Tibial artery (tissue), 4 donors: ENCODE measurements at regions not wholly inside any gene's neighbourhood (a gene's known extent, or its start where the extent isn't known, plus 50 kb on each side); places are given as distances from the start of the nearest gene placed in this dataset.

Experiments
- DNase-seq, 2 donors: peaks; one replicate each; pipeline ENCODE4 v3.0.0-alpha.2; 2019
- H3K27ac ChIP-seq, 2 donors: fragments of 200-600 bp; sonication (generic) in 1 of 2; 1 replicate in 1 of 2; 2 replicates in 1 of 2; pipeline ENCODE4 v1.5.1; 2018 to 2019; ENCODE audit warnings: mild to moderate bottlenecking in 1 of 2
- H3K27me3 ChIP-seq, 2 donors: fragments of 200-600 bp; sonication (generic) in 1 of 2; one replicate each; pipeline versions ENCODE4 v1.5.1 to v1.6.0; 2016 to 2019
- H3K36me3 ChIP-seq, 3 donors: fragments of 200-600 bp; sonication (generic) in 2 of 3; one replicate each; pipeline ENCODE4 v1.5.1; 2016 to 2019; ENCODE audit warnings: mild to moderate bottlenecking in 2 of 3
- H3K4me1 ChIP-seq, 4 donors: fragments of 200-600 bp; sonication (generic) in 2 of 4; 1 replicate in 3 of 4; 2 replicates in 1 of 4; pipeline ENCODE4 v1.5.1; 2016 to 2019
- H3K4me3 ChIP-seq, 2 donors: fragments of 200-600 bp; sonication (generic) in 1 of 2; 1 replicate in 1 of 2; 2 replicates in 1 of 2; pipeline ENCODE4 v1.5.1; 2018 to 2019; ENCODE audit warnings: mild to moderate bottlenecking in 2 of 2
- H3K9me3 ChIP-seq, 3 donors: fragments of 200-600 bp; sonication (generic) in 1 of 3; one replicate each; pipeline ENCODE4 v1.5.1; 2016 to 2019
- intact Hi-C: fragments of 100-400 bp; cut with DNase I; formaldehyde crosslinking; loops from one replicate; pipeline ENCODE4 v1.15.0; 2023; ENCODE audit warnings: low total_unique reads
- TF ChIP-seq, protein P1 (sequence below), 2 experiments: fragments of 200-600 bp in 1 of 2; fragments of 450-650 bp in 1 of 2; IDR thresholded peaks; one replicate each; pipeline ENCODE4 v1.5.1; 2017 to 2019; ENCODE audit warnings: antibody characterized with exemption in 2 of 2, mild to moderate bottlenecking in 1 of 2, moderate library complexity in 1 of 2

DNA sequence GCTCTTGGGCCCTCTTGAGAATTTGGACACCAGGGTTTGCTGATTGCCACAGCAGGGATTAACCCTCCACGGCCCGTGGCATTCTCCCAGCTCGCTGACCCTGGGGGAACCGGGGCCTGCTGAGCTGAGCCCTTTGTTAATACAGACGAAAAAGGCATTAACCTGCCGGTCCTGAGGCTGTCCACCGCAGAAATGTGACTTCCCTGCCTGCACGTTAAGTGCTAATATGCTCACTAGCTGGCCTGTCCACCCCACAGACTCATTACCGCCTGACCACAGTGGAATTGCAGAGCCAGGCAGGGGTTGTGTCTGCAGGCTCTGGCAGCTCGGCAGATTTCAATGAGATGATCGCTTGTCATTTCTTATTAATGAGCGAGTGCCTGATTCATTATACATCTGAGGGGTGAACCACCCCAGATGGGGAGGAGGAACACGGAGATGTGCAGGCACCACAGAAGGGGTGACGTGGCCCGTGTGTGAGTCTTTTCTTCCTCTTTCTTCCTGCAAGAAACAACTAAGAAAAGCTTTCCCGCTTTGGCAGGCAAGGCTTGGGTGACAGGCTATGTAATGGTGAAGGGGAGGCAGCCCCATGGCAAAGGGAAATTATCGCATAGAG, 126.0 kb downstream of the GLI2 start:
- DNase-seq = peak; percentile 51 to 68
- Histone ChIP-seq H3K9me3 (no peaks in the 10 kb centered on the region), H3K27ac (no peak overlapping the region), H3K27me3 (no peaks in the 10 kb centered on the region), H3K4me1 (peaks cover 0 to 23% (median 8%) of the 10 kb centered on the region in 4 donors), H3K36me3 (no peaks in the 10 kb centered on the region), H3K4me3 (no peak overlapping the region)
- intact Hi-C loops = no loop called here
- TF ChIP-seq, protein P1, sequence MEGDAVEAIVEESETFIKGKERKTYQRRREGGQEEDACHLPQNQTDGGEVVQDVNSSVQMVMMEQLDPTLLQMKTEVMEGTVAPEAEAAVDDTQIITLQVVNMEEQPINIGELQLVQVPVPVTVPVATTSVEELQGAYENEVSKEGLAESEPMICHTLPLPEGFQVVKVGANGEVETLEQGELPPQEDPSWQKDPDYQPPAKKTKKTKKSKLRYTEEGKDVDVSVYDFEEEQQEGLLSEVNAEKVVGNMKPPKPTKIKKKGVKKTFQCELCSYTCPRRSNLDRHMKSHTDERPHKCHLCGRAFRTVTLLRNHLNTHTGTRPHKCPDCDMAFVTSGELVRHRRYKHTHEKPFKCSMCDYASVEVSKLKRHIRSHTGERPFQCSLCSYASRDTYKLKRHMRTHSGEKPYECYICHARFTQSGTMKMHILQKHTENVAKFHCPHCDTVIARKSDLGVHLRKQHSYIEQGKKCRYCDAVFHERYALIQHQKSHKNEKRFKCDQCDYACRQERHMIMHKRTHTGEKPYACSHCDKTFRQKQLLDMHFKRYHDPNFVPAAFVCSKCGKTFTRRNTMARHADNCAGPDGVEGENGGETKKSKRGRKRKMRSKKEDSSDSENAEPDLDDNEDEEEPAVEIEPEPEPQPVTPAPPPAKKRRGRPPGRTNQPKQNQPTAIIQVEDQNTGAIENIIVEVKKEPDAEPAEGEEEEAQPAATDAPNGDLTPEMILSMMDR (IDR thresholded peaks at IDR 0.05) = no peak

DNA sequence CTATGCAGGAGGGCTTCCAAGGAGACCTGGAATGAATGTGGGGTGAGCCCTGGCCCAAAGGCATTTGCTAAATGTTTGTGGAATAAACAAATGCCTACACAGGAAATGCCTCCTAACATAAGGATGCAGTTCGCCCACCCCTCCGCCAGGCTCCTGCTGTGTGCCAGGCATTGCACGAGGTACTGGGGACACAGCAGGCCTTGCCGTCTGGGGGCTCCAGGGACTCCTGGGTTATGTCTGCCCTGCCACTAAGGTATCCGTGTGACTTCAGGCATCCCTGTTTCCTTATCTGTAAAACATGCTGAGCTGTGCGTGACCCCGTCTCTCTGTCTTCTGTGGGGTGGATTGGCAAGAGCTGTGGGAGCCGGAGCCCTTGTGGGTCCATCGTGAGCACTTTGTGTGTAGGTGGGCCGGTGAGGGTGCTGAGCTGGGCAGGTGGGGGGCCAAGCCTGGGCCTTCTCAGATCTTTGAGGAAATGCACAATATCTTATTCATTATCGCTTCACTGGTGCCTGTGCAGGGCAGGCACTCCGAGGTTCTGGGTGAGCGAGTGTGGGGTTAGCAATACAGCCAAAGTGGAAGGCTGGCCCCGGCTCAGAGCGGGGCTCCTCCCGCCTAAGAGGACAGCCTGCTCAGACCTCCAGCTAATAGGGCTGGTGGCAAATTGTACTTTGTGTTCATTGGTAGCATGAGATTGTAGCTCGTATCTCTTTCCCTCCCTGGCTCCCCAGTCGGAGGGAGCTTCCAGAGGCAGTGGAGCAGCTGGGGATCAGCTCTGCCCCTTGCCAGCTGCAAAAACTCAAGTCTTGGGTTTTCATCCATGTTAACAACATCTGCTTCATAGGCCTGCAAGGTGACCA, 126.8 kb downstream of the GLI2 start:
- TF ChIP-seq, protein P1 (IDR thresholded peaks at IDR 0.05) = no peak

DNA sequence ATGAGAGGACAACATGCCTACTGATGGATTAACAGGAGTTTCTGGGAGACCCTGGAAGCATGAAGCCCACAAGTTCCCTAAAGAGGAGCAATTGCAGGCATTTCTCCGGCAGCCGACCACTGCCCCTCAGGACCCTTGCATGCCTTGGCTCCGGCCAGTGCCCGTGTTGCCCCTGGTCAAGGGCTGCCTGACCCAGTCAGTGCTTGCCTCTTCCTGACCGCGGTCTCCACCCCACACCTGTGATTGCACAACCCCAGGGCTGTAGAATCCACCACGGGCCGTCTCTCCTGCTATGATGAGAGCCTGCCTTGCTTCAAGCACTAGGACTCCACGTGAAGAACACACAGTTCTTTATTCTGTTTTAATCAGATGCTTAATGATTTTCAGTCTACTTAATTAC, 127.5 kb downstream of the GLI2 start:
- TF ChIP-seq, protein P1 (IDR thresholded peaks at IDR 0.05) = no peak
- no peaks in the 10 kb centered on the region for H3K27me3 ChIP-seq
- peak in 1 of 2 donors; percentile 64 for DNase-seq
- H3K36me3 ChIP-seq = no peaks in the 10 kb centered on the region
- intact Hi-C loops = no loop called here
- peaks cover 0 to 32% (median 14%) of the 10 kb centered on the region in 4 donors for H3K4me1 ChIP-seq
- peak overlapping the region in 1 of 2 donors; percentile 20 for H3K27ac ChIP-seq
- H3K9me3 ChIP-seq = no peaks in the 10 kb centered on the region
- no peak overlapping the region for H3K4me3 ChIP-seq

More for the DNA sequence above, 126.8 kb downstream of the GLI2 start:
- Histone ChIP-seq H3K27me3 (no peaks in the 10 kb centered on the region), H3K36me3 (no peaks in the 10 kb centered on the region), H3K4me3 (no peak overlapping the region), H3K27ac (peak overlapping the region in 1 of 2 donors; percentile 20), H3K4me1 (peaks cover 0 to 25% (median 12%) of the 10 kb centered on the region in 4 donors), H3K9me3 (no peaks in the 10 kb centered on the region)
- intact Hi-C loops = no loop called here
- DNase-seq = peak; percentile 23 to 60

DNA sequence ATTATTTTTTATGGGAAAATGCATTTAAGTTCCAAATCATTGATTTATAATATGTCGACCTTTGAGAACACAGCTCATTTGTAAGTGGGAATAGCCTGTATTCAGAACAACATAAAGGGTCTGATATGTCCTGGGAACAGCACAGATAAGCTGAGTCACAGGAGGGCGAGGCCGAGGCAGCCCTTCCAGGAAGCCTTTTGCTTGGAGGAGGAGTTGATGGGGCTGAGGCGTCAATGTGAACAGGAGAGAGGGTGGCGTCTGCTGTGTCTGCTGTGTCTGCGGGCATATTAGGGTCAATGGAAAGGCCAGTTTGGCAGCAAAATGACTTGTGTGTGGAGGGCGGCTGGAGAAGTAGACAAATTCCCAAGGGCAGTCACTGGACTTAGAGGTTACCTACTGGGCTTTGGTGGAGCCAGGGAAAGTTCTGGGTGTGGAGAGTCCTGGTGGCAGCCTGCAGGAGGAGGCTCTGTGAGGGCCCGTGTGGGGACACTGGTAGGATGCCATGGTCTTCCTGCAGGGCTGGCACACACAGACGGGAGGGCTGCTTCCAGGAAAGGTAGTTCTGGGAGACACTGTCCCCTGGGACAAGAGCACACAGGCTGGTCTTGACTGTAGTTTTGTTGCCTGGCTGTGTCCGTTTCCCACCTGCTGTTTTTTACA, 128.1 kb downstream of the GLI2 start:
- H3K27ac ChIP-seq = peak overlapping the region; percentile 13 to 20

DNA sequence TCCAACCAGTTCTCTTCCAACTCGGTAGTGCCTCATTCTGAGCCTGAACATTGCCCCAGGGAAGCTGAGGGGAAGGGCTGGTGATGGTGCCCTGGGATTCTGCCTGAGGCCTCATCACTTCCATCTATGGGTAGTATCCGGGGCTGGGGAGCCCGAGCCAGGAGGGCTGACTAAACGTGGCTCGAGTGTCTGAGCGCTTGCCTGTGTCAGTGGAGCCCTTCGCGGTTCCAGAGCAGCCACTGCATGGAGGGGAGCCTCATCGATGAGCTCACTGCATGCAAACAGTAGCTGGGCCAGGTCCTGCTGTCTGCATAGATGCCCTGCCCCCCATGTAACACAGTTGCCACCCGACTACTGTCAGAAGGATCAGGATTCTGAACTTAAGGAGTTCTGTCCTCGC, 129.3 kb downstream of the GLI2 start:
- H3K27ac ChIP-seq = no peak overlapping the region
- no peaks in the 10 kb centered on the region for H3K9me3 ChIP-seq
- H3K4me3 ChIP-seq = no peak overlapping the region
- peak; percentile 54 to 70 for DNase-seq
- intact Hi-C loops = loop anchor here (5.0 kb wide), 2 partner anchors 57 to 128 kb away; partner anchors contain the start of gene GLI2
- TF ChIP-seq, protein P1 (IDR thresholded peaks at IDR 0.05) = no peak
- peaks cover 0 to 48% (median 32%) of the 10 kb centered on the region in 4 donors for H3K4me1 ChIP-seq
- H3K36me3 ChIP-seq = no peaks in the 10 kb centered on the region
- H3K27me3 ChIP-seq = no peaks in the 10 kb centered on the region

More for the DNA sequence above, 128.1 kb downstream of the GLI2 start:
- intact Hi-C loops = no loop called here
- Histone ChIP-seq H3K36me3 (no peaks in the 10 kb centered on the region), H3K4me1 (peaks cover 0 to 38% (median 20%) of the 10 kb centered on the region in 4 donors), H3K4me3 (no peak overlapping the region), H3K27me3 (no peaks in the 10 kb centered on the region), H3K9me3 (no peaks in the 10 kb centered on the region)
- DNase-seq = peak; percentile 62 to 77
- TF ChIP-seq, protein P1 (IDR thresholded peaks at IDR 0.05) = no peak
